Kidney capillary endothelial cell (primary cell): ENCODE measurements at regions not wholly inside any gene's neighbourhood (a gene's known extent, or its start where the extent isn't known, plus 50 kb on each side); places are given as distances from the start of the nearest gene placed in this dataset.
A peak's percentile ranks its signal among the peaks of the same experiment; 100 is the strongest.
"Not testable (repeated sequence)": the region's sequence is repeated elsewhere in the genome, so short reads cannot be mapped to it uniquely, and the experiment has no call there.

ENCODE experiments used
- DNase-seq: peaks from one replicate; pipeline ENCODE4 v3.0.0-alpha.2; 2018; ENCODE audit warnings: low spot score

DNA sequence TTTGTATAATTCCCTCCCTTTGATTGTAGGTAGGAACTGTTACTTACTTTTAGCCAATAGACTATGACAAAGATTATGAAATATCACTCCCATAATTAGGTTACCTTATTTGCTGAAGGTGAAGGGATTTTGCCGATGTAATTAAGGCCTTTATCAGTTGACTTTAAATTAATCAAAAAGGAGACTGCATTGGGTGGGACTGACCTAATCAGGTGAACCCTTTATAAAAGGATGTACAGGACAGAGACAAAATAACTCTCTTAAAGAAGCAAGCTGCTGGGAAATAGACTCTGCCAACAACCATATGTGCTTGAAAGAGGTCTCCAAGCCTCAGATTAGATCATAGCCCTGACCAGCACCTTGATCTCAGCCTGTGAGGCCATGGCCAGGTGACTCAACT is 167.6 kb downstream of the SOX3 start:
- DNase-seq: no peak

DNA sequence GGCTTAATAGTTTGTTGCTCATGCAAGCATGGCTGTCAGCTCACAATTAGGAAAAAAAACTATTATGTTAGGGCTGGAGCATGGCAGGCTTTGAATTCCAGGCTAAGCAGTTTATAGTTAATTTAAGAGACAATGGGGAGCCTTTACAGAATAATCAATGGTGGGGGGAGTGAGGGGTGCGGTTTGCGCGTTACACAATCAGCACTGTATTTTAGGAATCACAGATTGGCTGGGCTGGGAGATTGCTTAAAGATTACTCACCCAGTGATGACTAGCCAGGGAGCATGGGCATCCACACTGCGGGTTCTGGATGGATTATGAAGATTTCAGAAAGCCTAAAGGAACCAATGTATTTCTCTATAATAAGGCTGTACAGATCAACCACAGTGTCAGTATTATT is 186.6 kb downstream of the SOX3 start:
- DNase-seq: no peak

DNA sequence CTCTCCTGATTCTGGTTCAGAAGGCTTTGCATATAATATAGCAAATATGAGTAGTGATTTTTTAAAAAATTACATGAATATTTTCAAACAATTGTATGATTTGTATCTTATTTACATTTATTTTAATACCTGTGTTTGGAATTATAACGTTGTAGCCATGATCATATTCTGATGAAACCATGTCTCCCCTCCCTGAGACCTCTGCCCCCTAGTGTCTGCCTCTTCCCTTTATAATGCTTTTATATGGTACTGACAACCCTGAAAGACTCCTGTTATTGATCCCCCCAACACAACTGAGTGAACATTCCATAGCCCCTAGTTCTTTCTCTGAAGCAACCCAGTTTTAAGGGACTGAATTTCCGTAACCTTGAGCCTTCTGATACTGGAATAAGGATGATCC is 187.4 kb downstream of the SOX3 start:
- DNase-seq: no peak

DNA sequence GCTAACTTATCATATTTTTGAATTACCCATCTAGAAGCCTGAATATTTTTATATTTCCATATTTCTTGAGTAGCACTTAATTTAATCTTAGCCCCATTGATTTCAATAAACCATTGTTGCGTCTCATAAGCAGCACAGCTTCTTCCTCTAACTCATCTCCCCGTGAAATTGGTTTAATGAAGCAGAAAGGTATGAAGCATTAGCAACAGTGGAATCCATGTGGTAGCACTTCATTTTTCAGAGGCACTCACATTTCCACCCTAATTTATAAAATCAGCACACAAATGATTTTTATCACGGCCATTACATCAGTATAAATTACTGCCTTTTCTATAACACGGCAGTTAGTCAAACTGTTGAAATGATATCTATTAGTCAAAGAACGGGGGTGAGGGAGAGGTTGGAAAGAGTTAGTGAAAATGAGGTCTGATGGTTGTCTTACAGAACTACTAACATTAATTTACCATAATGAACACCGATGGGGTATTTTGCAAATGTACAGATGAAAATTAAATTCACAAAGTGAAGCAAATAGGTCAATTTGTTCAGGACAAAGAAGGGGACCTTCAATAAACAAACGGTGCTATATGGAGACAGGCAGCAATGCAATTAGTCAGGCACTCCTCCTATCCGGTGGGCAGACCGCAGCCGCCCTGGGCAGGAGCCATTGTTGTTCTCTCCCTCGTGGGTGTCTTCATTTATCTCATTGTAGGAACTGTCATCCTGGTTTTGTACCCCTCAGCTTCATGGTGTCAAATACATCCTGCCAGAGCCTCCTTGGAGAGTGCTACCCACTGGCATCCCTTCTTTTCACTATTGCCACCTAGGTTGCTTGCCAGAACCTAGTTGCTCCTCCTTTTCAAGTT is 205.7 kb downstream of the SOX3 start:
- DNase-seq: no peak

DNA sequence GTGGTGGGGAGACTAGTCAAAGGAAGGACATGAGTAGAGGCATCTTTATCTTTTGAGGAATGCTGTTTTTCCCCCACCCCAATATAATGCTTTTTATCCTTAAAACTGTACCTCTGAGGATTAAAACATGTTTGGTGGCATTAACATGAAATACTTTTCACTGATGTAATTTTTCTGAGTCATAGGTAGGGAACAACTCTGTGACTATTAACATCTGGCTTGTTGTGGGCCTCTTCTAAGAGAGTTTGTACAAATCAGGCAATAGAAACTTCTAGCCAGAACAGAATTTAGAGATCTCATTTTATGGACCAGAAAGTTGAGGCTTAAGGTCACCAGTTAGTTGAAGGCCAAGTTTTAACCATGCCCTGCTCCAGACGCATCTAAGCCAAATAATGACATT is 207.6 kb downstream of the SOX3 start:
- no peak for DNase-seq

DNA sequence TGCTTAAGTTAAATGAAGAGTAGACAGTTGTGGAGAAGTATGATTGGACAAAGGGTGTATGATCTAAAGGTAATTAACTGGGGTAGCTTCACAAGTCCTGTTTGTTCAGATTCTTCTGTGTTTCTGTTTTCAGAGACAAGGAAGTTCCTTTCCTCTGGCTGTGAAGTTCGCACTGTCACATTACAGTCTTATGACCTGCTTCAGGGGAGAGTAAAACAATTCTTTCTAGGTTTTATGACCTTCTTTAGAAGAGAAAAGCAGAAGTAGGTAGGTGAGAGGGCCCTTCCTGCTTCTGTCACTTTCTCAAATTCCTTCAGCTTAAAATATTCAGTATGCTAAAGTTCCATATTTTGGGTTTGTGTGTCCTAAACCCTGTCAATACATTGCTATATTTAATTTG is 211.9 kb downstream of the SOX3 start:
- no peak for DNase-seq

DNA sequence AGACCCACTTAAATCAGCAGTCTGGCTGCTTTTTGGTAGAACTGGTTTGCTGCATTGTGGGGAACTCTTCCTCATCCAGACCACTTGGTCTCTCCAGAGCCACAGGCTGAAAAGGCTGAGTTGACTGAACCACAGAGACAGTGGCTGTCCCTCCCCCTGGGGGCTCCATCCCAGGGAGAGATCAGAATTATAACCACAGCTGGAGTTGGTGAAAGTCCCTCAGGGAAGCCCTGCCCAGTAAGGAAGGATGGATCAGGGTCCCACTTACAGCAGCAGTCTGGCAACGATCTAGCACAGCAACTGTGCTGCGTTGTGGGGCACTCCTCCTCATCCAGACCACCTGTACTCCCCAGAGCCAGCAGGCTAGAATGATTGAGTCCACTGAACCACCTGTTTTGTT is 212.7 kb downstream of the SOX3 start:
- no peak for DNase-seq

DNA sequence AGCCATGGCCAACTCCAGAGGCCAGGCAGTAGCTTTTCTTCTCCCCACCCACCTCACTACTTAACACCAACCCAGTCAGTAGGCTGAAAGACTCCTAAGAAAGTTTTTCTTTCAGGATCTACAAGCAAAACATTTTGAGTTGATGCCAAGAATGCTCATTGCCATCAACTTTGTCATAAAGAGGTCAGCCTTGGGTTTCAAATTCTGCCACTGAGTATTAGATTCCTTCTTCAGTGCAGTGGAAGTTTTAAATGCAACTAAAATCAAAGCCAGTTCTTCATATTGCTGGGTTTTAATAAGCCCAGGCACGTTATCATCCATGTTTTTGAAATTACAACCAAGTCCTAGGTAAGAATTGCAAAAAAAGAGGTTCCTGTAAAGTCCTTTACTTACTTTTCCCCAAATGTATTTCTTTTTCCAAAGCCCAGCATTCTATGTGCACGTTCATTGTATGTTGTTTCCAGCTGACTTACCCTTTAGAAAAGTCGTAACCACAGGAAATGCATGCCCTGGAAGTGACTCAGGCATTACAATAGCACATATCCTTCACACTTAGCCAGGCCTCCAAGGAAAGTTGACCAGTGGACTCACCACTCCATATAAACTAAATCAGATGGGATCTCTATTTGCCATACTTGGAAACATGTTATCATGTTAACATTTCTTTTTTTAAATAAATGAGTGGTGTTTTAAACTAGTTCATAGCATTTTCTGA is 229.9 kb downstream of the SOX3 start:
- peak; percentile 7 for DNase-seq

DNA sequence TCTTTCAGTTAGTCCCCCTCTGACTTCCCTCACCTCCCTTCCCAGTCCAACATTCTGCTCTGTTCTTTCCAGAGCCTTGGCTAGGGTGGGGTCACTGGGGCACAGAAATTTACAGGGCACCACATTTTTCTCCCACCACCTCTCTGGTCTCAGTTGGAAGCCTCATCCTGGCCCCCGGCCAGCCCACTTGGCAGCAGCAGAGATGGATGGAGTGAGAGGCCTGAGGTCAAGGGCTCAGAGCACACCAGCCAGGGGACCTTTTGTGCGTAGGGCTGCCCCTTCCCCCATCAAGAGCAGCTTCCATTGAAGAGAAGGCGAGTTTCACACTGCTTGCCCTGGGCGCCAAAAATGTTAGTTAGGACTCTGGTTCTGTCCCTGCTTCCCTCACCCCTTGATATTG is 230.9 kb downstream of the SOX3 start:
- DNase-seq: no peak

DNA sequence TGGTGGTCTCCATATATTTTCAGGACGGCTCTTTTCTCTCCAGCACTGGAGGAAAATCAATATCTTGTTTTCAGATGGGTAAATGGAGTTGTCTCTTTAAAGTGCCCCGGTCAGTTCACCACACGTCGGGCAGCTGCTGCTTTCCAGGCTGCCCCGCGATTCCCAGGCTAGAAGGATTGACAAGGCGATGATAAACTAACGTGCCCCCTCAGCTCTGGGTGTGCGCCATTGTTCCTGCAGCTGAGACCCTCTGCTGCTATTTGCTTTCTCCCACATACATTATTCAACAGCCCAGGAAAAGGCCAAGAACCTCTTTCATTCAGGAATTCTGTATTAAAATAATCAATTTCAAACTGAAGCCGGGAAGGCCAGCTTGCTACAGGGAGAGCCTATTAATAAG is 254.5 kb downstream of the SOX3 start:
- no peak for DNase-seq

DNA sequence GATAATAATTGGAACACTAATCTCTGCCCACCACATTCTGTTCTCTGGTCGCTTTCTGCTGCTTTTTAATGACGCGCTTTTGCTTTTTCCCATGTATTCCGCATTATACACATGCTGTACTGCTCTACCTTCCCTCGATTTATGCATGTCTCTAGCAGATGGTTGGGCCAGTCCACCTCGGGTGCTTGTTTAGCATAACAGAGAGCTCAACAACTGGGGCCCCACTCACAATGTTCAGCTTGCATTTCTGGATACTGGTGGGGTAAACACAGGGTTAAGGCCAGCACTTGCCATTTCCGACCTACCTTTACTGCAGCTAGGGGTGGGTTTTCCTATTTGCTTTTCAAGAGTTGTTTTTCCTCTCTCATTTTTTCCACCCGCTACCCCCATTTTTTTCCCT is 255.8 kb downstream of the SOX3 start:
- DNase-seq: no peak

DNA sequence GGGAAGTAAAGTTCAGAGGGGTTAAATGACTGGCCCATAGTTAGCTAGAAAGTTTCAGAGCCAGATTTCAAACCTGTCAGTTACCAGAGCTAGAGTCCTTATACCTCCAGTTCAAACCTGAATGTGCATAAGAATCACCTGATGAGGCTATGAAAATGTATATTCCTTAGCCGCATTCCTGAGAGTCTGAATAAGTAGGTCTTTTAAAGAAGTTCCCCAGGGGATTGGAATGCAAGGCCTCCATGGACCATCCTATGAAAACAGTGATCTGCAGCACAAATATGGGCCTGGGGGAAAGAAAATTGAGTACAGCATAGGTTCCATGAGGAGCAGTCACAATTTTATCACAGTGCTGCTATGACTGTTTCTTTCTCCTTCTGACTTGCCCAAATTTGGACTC is 263.9 kb upstream of the CXorf66 start:
- DNase-seq: no peak

DNA sequence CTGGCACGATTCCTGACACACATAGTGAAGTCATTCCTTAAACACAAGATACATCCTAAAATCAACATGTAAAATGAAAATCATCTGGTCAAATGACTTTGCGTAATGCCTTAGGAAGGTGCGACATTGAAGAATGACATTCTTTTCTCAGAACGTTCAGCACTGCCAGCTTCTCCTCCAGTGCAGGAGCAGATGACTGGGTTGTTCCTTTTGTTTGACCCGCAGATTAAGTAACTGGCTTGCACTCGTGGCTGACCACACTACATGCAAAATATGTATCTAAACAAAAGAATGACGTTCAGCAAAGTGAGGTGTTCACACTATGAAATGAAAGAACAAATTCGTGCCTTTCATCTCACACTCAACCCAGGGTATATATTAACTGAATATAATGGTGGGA is 260.7 kb upstream of the CXorf66 start:
- DNase-seq: not testable (repeated sequence)

DNA sequence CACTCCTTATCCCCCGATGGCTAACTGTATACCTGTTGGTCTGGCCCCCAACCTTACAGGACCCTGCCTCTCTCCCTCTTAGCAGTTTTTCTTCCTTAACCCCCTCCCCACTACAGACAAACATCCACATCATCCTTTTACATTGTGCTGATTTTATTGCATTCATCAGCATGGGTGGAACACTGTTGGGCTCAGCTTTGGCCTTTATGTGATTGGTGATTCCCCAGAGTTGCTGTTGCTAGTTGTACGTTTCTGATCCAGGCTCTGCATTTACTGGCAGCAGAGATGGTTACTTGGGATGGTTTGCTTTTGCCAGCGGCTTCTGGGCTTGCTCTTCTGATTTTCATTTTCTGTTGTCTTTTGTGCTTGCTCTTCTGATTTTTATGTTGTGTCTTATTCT is 250.6 kb upstream of the CXorf66 start:
- not testable (repeated sequence) for DNase-seq

DNA sequence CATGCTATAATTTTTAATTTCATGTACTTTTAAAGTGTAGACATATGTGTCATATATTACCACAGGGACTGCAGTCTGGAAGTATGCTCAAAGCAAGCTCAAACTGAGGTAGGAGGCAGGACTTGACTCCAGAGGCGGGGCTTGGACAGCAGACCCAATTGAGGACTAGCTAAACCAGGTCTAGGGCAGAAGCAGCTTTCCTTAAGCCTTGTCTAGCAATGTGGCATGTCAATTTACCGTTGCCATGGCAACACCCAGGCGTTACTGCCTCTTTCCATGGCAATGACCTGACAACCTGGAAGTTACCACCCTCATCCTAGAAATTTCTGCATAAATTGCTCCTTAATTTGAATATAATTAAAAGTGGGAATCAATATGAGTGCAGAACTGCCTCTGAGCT is 249.2 kb upstream of the CXorf66 start:
- DNase-seq: not testable (repeated sequence)

DNA sequence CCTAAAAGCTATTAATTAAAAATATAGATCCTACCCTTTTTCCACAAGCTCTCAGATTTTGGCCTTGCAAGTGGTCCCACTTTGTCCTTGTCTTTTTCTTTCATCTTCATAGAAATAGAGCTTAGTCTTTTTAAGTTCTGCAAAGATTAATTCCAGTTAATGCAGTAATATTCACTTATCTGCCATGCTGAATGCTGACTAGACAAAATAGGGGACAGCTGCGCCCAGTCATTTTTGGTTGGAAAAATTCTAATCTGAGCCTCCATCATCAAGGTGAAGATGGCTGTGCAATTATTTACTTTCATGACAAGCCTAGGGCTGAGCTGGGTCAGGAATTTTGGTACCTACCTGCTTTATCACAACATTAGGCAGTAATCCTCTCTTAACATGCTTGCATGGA is 241.3 kb upstream of the CXorf66 start:
- no peak for DNase-seq

DNA sequence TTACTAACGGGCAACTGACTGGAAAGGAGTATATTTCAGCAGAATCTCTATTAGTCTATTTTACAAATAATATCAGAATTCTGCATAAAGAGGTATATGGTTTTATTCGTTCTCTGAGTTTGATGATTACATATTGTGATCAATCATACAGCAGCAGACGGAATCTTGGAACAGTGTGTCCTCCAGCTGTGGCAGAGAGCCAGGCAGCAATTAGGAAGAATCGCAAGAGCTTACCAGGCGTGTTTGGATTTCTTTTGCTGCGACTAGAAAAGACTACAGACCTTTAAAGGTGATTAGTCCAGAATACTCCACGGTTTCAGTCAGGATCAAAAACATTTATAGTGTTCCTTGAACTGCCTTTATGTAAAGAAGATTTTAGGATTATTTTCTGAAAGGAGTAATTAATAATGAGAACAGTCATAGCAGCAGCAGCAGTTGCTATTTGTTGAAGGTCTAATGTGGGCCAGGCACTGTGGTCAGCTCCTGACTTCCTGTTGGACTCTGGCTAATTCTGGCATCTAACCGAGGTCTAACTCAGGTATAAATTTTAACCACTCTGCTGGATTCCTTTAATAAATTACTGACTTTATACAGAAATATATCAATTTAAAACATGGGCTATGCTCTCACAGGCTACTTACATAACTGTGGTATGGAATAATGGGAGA is 225.3 kb upstream of the CXorf66 start:
- no peak for DNase-seq

DNA sequence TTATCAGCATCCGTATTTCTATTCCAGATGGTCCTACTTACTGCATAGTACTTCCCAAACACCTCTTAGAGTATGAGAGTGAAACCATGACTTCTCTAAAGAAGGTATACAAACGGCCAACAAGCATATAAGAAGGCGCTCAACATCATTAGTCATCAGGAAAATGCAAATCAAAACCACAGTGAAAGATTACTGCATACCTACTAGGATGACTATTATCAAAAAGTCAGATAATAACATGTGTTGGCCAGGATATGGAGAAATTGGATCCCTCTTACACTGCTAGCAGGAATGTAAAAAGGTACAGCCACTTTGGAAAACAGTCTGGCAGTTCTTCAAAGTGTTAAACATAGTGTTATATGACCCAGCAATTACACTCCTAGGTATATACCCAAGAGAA is 215.3 kb upstream of the CXorf66 start:
- no peak for DNase-seq

DNA sequence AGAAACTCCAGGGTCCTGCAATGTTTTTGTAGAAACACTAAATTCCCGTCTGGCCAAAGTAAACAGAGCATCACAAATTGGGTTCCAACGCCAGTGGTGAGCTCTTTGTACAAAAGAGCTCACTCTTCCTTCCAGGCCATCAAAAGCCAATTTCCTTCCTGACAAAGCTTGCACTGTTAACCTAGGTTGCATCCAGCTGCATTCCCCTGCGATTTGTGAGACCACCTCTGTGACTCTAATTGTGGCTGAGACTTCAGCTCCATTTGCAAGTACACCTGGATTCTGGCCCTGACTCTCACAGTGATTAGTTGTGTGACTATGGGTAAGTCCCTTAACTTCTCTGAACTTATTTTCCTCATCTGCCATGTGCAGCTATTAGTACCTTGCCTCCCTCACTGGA is 212.5 kb upstream of the CXorf66 start:
- no peak for DNase-seq

DNA sequence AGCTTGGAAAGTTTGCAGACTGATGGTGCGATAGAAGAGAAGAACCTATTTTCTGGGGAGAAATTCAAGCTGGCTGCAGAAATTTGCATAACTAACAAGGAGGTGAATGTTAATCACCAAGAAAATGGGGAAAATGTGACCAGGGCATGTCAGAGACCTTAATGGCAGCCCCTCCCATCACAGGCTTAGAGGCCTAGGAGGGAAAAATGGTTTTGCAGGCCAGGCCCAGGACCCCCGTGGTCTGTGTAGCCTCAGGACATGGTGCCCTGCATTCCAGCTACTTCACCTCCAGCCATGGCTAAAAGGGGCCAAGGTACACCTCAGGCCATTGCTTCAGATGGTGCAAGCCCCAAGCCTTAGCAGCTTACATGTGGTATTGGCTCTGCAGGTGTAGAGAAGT is 207.1 kb upstream of the CXorf66 start:
- DNase-seq: no peak

DNA sequence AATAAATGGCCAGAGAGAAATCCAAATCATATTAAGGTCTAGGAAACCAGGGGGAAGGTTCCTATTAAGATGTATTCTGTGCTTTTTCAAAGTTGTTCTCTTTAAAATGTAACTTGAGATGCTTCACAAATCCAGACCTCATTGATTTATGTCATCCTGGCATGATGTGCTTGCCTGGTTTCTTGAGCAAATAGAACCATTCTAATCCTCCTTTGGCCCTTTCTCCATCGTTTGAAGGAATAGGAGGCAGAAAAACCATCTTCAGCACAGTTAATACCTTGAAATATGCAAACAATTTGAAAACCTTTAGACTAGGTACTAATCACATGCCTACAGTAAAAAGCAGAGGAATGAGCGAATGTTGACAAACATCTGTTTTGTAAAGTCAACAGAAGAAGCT is 202.2 kb upstream of the CXorf66 start:
- DNase-seq: no peak

DNA sequence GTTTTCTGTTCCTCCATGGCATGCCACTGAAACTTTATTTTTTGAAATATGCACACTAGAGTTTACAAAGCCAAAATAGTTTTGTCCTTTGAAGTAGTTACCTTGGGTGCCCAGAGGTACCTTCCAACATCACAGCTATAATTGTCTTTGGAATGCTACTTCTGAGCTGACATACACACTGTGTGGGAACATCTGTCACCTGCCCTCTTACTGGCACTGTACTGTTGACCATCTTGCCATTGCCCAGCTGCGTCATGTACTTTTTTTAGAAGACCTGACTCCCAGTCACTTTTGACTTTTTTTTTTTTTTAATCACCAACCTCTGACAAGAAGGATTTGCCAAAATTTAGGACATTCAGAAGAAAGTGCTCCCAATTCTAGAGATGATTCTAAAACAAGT is 200.5 kb upstream of the CXorf66 start:
- no peak for DNase-seq

DNA sequence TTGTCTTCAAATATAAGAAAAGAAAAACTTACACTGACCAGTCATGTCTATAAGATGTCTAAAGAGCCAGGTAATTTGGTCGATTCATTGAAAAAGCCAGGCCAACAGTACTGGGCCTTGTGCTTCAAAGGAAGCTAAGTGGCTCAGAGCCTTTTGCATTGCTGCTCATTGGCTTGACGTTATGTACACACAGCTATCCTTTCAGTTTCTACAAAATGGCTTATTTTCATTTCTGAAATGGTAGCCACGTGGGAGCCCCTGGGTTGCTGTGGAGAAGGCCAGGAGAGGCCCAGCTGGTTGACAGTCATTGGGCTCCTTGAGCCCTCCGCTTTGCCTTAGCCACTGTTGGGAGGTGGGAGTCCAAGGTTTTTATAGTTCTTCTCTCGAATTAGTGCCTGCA is 199.1 kb upstream of the CXorf66 start:
- DNase-seq: no peak
